ENCODE measurements at regions not wholly inside any gene's neighbourhood (a gene's known extent, or its start where the extent isn't known, plus 50 kb on each side); places are given as distances from the start of the nearest gene placed in this dataset.

DNA sequence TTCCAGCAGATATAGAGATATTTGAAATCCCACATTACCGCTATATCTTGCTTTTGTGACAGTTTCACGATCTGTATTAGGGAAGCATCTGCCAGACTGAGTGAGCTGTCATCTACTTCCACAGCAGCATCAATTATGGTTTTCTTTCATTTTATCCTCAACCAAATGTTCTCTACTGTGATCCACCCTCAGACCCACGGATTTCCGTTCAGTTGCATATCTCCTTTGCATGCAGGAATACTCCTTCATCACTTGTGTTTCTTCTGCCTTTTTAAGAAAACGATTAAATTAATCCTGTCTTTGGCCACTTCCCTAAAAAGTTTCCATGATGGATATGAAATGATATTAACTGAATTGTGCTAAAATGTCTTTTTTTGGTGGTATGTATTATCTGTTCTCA, 262.1 kb upstream of the ADGRB3 start:
- no peaks in the 10 kb centered on the region for H3K36me3 ChIP-seq (ENCODE audit: control insufficient read depth, insufficient read depth, low read length)
- no peak overlapping the region for H3K4me3 ChIP-seq (ENCODE audit: low read depth, low read length)
- no peaks in the 10 kb centered on the region for H3K27me3 ChIP-seq (ENCODE audit: control insufficient read depth, insufficient read depth, low read length)
- DNase-seq (ENCODE audit: low read depth) (no peak), FAIRE-seq (no peak)
- TF ChIP-seq, protein P1, sequence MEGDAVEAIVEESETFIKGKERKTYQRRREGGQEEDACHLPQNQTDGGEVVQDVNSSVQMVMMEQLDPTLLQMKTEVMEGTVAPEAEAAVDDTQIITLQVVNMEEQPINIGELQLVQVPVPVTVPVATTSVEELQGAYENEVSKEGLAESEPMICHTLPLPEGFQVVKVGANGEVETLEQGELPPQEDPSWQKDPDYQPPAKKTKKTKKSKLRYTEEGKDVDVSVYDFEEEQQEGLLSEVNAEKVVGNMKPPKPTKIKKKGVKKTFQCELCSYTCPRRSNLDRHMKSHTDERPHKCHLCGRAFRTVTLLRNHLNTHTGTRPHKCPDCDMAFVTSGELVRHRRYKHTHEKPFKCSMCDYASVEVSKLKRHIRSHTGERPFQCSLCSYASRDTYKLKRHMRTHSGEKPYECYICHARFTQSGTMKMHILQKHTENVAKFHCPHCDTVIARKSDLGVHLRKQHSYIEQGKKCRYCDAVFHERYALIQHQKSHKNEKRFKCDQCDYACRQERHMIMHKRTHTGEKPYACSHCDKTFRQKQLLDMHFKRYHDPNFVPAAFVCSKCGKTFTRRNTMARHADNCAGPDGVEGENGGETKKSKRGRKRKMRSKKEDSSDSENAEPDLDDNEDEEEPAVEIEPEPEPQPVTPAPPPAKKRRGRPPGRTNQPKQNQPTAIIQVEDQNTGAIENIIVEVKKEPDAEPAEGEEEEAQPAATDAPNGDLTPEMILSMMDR (IDR thresholded peaks at IDR 0.05; ENCODE audit: insufficient read depth, low read length, severe bottlenecking): no peak

DNA sequence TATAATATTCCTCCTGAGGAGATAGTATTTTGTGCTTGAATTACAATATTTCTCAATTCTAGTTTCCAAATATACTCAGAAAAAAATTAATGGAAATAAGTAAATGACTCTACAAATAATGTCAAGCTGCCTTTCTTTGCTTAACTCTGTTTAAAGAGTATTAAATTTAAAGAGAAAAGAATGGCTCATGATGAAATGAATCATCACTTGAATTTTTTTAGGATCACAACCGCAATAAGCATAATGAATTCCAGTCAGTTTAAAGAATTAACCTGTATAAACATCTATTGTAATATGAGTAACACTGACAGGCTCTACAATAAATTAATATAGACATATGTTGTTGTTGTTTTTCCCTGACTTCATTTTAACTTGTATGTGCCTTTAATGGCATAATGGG, 266.2 kb upstream of the ADGRB3 start:
- TF ChIP-seq, protein P1 (IDR thresholded peaks at IDR 0.05; ENCODE audit: insufficient read depth, low read length, severe bottlenecking): no peak
- FAIRE-seq (no peak), DNase-seq (ENCODE audit: low read depth) (peak; percentile 3)
- Histone ChIP-seq H3K4me3 (ENCODE audit: low read depth, low read length) (no peak overlapping the region), H3K36me3 (ENCODE audit: control insufficient read depth, insufficient read depth, low read length) (no peaks in the 10 kb centered on the region), H3K27me3 (ENCODE audit: control insufficient read depth, insufficient read depth, low read length) (no peaks in the 10 kb centered on the region)

DNA sequence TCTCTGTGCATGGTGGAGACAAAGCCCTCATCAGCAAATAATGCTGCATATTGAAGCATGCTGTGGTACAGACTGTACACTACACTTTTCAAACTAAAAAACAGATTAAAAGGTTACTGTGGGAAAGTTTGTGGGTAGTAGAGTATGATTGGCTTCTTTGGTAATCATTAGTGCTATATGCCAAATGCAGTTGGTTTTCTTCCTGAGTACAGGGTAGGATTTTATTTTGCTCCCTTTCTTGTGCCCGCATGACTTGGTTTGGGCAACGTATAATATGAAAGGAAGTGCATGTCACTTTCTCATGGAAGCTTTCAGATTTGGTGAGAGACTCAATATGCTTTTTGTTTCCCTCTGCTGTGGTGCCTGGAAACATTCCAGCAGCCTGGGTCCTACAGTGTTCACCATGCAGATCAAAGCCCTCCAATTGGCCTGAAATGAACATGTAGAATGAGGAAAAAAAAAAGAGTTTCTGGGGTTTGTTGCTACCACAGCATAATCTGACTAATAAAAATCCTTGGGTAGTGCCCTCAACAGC, 270.7 kb upstream of the ADGRB3 start:
- DNase-seq (ENCODE audit: low read depth) (no peak), FAIRE-seq (no peak)
- no peaks in the 10 kb centered on the region for H3K36me3 ChIP-seq (ENCODE audit: control insufficient read depth, insufficient read depth, low read length)
- H3K4me3 ChIP-seq (ENCODE audit: low read depth, low read length): no peak overlapping the region
- H3K27me3 ChIP-seq (ENCODE audit: control insufficient read depth, insufficient read depth, low read length): no peaks in the 10 kb centered on the region
- TF ChIP-seq, protein P1 (IDR thresholded peaks at IDR 0.05; ENCODE audit: insufficient read depth, low read length, severe bottlenecking): no peak

DNA sequence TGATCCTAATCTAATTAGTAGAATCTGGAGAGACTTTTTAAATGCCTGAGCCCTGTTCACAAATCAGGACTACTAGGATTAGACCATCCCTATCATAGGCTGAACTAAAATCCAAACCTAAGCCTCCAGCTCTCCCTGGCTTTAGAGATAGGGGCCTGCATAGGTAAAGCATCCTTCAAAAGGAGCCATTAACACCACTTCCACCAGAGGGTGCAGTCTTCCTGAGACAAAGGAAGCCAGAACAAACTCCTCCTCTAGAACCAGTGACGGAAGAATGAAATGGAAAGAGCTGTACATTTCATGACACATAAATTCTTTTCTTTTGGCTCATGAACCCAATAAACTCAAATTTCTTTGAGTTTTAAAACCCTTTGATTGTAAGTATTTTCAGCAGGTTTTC, 291.2 kb upstream of the ADGRB3 start:
- no peak overlapping the region for H3K4me3 ChIP-seq (ENCODE audit: low read depth, low read length)
- H3K36me3 ChIP-seq (ENCODE audit: control insufficient read depth, insufficient read depth, low read length): no peaks in the 10 kb centered on the region
- FAIRE-seq (no peak), DNase-seq (ENCODE audit: low read depth) (peak; percentile 49)
- TF ChIP-seq, protein P1 (IDR thresholded peaks at IDR 0.05; ENCODE audit: insufficient read depth, low read length, severe bottlenecking): peak; percentile 50
- no peaks in the 10 kb centered on the region for H3K27me3 ChIP-seq (ENCODE audit: control insufficient read depth, insufficient read depth, low read length)

DNA sequence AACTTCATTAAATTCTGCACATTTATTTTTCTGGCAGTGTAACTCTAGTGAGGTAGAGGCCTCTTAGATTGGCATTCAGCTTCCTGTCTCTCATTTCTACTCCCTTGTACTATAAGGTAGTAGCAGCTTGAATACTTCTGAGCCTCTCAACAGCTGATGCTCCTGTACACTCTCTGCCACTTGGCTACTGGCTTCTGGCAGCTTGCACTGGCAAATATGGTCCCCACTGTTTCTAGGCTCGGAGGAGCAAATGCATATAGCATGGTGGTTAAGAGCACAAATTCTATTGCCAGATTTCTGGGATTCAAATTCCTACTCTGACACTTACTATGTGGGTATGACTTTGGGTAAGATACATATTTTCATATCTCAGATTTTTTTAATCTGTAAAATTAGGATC, 292.8 kb upstream of the ADGRB3 start:
- Histone ChIP-seq H3K27me3 (ENCODE audit: control insufficient read depth, insufficient read depth, low read length) (no peaks in the 10 kb centered on the region), H3K4me3 (ENCODE audit: low read depth, low read length) (no peak overlapping the region), H3K36me3 (ENCODE audit: control insufficient read depth, insufficient read depth, low read length) (no peaks in the 10 kb centered on the region)
- FAIRE-seq (no peak), DNase-seq (ENCODE audit: low read depth) (no peak)
- TF ChIP-seq, protein P1 (IDR thresholded peaks at IDR 0.05; ENCODE audit: insufficient read depth, low read length, severe bottlenecking): no peak

DNA sequence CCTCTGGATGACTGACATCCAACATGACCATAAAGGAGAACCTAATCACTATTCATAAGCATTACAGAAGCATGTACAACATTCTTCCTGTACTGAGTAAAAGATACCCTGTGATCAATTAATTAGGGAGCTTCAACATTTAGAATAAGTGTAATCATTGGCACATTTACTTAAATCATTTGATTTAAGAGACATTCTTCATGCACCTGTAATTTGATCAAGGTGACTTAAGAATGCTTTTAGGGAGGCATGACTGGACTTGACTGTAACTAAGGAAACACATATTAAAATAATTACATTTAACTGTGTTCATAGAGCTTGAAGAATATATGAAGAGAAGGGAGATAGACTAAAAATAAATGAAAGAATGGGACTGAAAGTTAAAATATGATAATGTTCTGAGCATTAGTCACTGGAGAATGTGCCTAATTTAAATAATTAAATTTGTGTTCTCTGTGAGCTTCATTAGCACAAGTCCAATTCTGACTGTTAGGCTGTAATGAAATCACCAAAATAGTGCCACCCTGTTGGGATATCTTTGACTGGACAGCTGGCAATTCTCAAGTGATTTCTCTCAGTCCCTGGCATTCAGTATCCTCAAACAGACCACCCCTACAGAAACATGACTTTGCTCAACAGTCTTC, 295.5 kb upstream of the ADGRB3 start:
- H3K27me3 ChIP-seq (ENCODE audit: control insufficient read depth, insufficient read depth, low read length): no peaks in the 10 kb centered on the region
- FAIRE-seq (no peak), DNase-seq (ENCODE audit: low read depth) (peak; percentile 19)
- no peaks in the 10 kb centered on the region for H3K36me3 ChIP-seq (ENCODE audit: control insufficient read depth, insufficient read depth, low read length)
- TF ChIP-seq, protein P1 (IDR thresholded peaks at IDR 0.05; ENCODE audit: insufficient read depth, low read length, severe bottlenecking): no peak
- H3K4me3 ChIP-seq (ENCODE audit: low read depth, low read length): no peak overlapping the region

Measured in bronchial epithelial cell (primary cell).